ENCODE measurements at regions not wholly inside any gene's neighbourhood (a gene's known extent, or its start where the extent isn't known, plus 50 kb on each side); places are given as distances from the start of the nearest gene placed in this dataset.
A peak's percentile ranks its signal among the peaks of the same experiment; 100 is the strongest.

GRCh38 chr6:71197780-71198179, 90.8 kb upstream of the OGFRL1 start:
- Histone ChIP-seq H2BK20ac (ENCODE audit: low read length) (no peak overlapping the region), H3K4me1 (replicated peaks in 1 of 4; ENCODE audit: control insufficient read depth in 3 of 4, insufficient read depth in 4 of 4, low read length in 3 of 4) (peaks cover 0 to 5% (median 2%) of the 10 kb centered on the region in 4 experiments; a peak in 4 of 7 replicates), H3K23me2 (ENCODE audit: low read depth, low read length) (no peaks in the 10 kb centered on the region), H2BK5ac (ENCODE audit: low read depth, low read length) (no peak overlapping the region), H3K9me3 (ENCODE audit: insufficient read depth in 2 of 2, low read depth in 1 of 2, low read length in 1 of 2) (no peaks in the 10 kb centered on the region), H3K14ac (ENCODE audit: insufficient read length) (no peak overlapping the region), H3K23ac (ENCODE audit: insufficient read length) (no peak overlapping the region), H4K91ac (replicated peaks; ENCODE audit: insufficient read length, low read length) (no peak overlapping the region), H3K4ac (replicated peaks; ENCODE audit: insufficient read length, low read depth, low read length) (no peak overlapping the region), H3K56ac (replicated peaks; ENCODE audit: insufficient read length, low read depth, low read length) (no peak overlapping the region), H3K4me3 (ENCODE audit: extremely low read depth in 1 of 4, insufficient read depth in 2 of 4, low read depth in 3 of 4, low read length in 4 of 4) (no peak overlapping the region), H2AK5ac (ENCODE audit: low read depth, low read length) (no peak overlapping the region), H2BK120ac (replicated peaks; ENCODE audit: low read depth, low read length) (no peak overlapping the region), H3K9ac (replicated peaks in 1 of 4; ENCODE audit: extremely low read depth in 1 of 4, low read depth in 3 of 4, low read length in 3 of 4) (no peak overlapping the region), H2BK12ac (ENCODE audit: low read depth, low read length) (peak overlapping the region; percentile 35; the same call in 1 of the 2 replicates), H4K5ac (ENCODE audit: insufficient read length, low read depth, low read length) (no peak overlapping the region), H2AFZ (ENCODE audit: low read length) (no peak overlapping the region), H3K4me2 (ENCODE audit: insufficient read depth in 1 of 2, low read depth in 2 of 2, low read length in 2 of 2) (no peak overlapping the region), H3K36me3 (ENCODE audit: control insufficient read depth in 2 of 4, insufficient read depth in 4 of 4, low read length in 3 of 4) (no peaks in the 10 kb centered on the region), H3K18ac (ENCODE audit: extremely low read depth, low read length) (no peak overlapping the region), H4K8ac (ENCODE audit: extremely low read depth, insufficient read depth, low read length) (no peak overlapping the region), H3K27ac (ENCODE audit: low read depth, low read length) (no peak overlapping the region), H3K27me3 (replicated peaks in 1 of 4; ENCODE audit: control insufficient read depth in 3 of 4, extremely low read depth in 1 of 4, insufficient read depth in 3 of 4, low read length in 3 of 4) (no peaks in the 10 kb centered on the region), H2BK15ac (ENCODE audit: low read length) (no peak overlapping the region), H3K79me1 (ENCODE audit: low read depth, low read length) (no peaks in the 10 kb centered on the region), H3K79me2 (ENCODE audit: control insufficient read depth in 1 of 2, insufficient read depth in 2 of 2, low read length in 2 of 2) (no peaks in the 10 kb centered on the region), H4K20me1 (replicated peaks in 1 of 2; ENCODE audit: control insufficient read depth in 1 of 2, insufficient read depth in 2 of 2, low read length in 2 of 2) (no peaks in the 10 kb centered on the region)
- no peak for DNase-seq (ENCODE audit: low read depth in 1 of 2, low spot score in 2 of 2)
- ChIA-PET CTCF (ENCODE audit: partially characterized antibody) (interaction anchor here (0.7 to 1.2 kb wide), 3 partner anchors 91 to 271 kb away, joined by 3 to 4 read pairs (median 3); partner anchors contain the start of gene OGFRL1), POLR2A (ENCODE audit: partially characterized antibody) (no interaction called here)
- no peak for FAIRE-seq
- WGBS, 2 experiments (ENCODE audit: extremely low coverage in 1 of 2, insufficient coverage in 1 of 2, insufficient read length in 1 of 2, insufficient replicate concordance in 2 of 2, low coverage in 1 of 2, low lambda C conversion rate in 2 of 2, missing lambda C conversion rate in 1 of 2), result 96% methylated on average over 1 of the region's 1 CpG; no CpG with 5 or more reads in 1 of the 2 experiments
- TF ChIP-seq PHF8 (conservative IDR thresholded peaks at IDR 0.05; ENCODE audit: low read depth, low read length) (no peak), HDAC6 (IDR thresholded peaks at IDR 0.05; ENCODE audit: low read depth, low read length) (no peak), POLR2A (IDR thresholded peaks at IDR 0.05; ENCODE audit: control extremely low read depth in 1 of 2, low read depth in 2 of 2, low read length in 2 of 2) (no peak), SIRT6 (IDR thresholded peaks at IDR 0.05; ENCODE audit: low read length) (no peak), USF2 (IDR thresholded peaks at IDR 0.05; ENCODE audit: low read length) (no peak), NRF1 (IDR thresholded peaks at IDR 0.05; ENCODE audit: low read depth, low read length) (no peak), SRF (IDR thresholded peaks at IDR 0.05; ENCODE audit: low read depth, low read length) (no peak), POU5F1 (IDR thresholded peaks at IDR 0.05; ENCODE audit: low read depth, low read length) (no peak), EGR1 (IDR thresholded peaks at IDR 0.05; ENCODE audit: borderline replicate concordance, low read depth, low read length) (no peak), RNF2 (IDR thresholded peaks at IDR 0.05; ENCODE audit: borderline replicate concordance, low read depth, low read length, missing control alignments, poor library complexity, severe bottlenecking) (no peak), SP4 (IDR thresholded peaks at IDR 0.05; ENCODE audit: low read length) (no peak), BACH1 (IDR thresholded peaks at IDR 0.05; ENCODE audit: low read length) (no peak), ZNF274 (IDR thresholded peaks at IDR 0.05; ENCODE audit: borderline replicate concordance, extremely low read depth, low read length) (no peak)
